HepG2 (cell line): ENCODE measurements at regions not wholly inside any gene's neighbourhood (a gene's known extent, or its start where the extent isn't known, plus 50 kb on each side); places are given as distances from the start of the nearest gene placed in this dataset.

Experiments
- E2F5 ChIP-seq: sonication (generic); formaldehyde crosslinking; conservative IDR thresholded peaks from 2 replicates; pipeline ENCODE4 v1.4.0; 2020; ENCODE audit warnings: missing genetic modification reagents
- ELF4 ChIP-seq: sonication (generic); formaldehyde crosslinking; IDR thresholded peaks from 2 replicates; pipeline ENCODE4 v1.5.0; 2020; ENCODE audit warnings: missing genetic modification reagents, mild to moderate bottlenecking, moderate library complexity, borderline replicate concordance
- NR0B2 ChIP-seq: sonication (generic); formaldehyde crosslinking; IDR thresholded peaks from 2 replicates; pipeline ENCODE4 v1.4.0; 2020; ENCODE audit warnings: mild to moderate bottlenecking, missing genetic modification reagents
- RNF2 ChIP-seq: fragments of 450-650 bp; conservative IDR thresholded peaks from 2 replicates; pipeline ENCODE4 v1.6.1; 2016; ENCODE audit warnings: low read depth
- SETDB1 ChIP-seq: sonication (generic); formaldehyde crosslinking; IDR thresholded peaks from 2 replicates; pipeline ENCODE4 v1.5.1; 2020; ENCODE audit warnings: missing genetic modification reagents, mild to moderate bottlenecking, borderline replicate concordance
- SMAD1 ChIP-seq: sonication (generic); formaldehyde crosslinking; IDR thresholded peaks from 2 replicates; pipeline ENCODE4 v1.4.0; 2020; ENCODE audit warnings: missing genetic modification reagents, low read depth, mild to moderate bottlenecking, borderline replicate concordance
- SP140L ChIP-seq: sonication (generic); formaldehyde crosslinking; IDR thresholded peaks from 2 replicates; pipeline ENCODE4 v1.4.0; 2020; ENCODE audit warnings: missing genetic modification reagents, borderline replicate concordance
- SYNCRIP ChIP-seq: fragments of 200-400 bp; formaldehyde crosslinking; IDR thresholded peaks from 2 replicates; pipeline ENCODE4 v1.6.1; 2018; ENCODE audit warnings: mild to moderate bottlenecking, low read depth, low read length; ENCODE audit not compliant: insufficient read depth
- THAP11 ChIP-seq: IDR thresholded peaks from 2 replicates; pipeline ENCODE4 v1.6.1; 2016; ENCODE audit warnings: missing biosample characterization, missing genetic modification reagents
- TRIM24 ChIP-seq: sonication (generic); formaldehyde crosslinking; IDR thresholded peaks from 2 replicates; pipeline ENCODE4 v1.8.0; 2022; ENCODE audit warnings: mild to moderate bottlenecking, missing genetic modification reagents
- U2AF2 ChIP-seq: fragments of 200-400 bp; formaldehyde crosslinking; IDR thresholded peaks from 2 replicates; pipeline ENCODE4 v1.6.1; 2017; ENCODE audit warnings: low read depth, mild to moderate bottlenecking, low read length
- XBP1 ChIP-seq: sonication (generic); formaldehyde crosslinking; IDR thresholded peaks from 2 replicates; pipeline ENCODE4 v1.5.0; 2020; ENCODE audit warnings: missing genetic modification reagents
- ZBTB1 ChIP-seq: sonication (generic); formaldehyde crosslinking; IDR thresholded peaks from 2 replicates; pipeline ENCODE4 v1.4.0; 2020; ENCODE audit warnings: missing genetic modification reagents, borderline replicate concordance
- ZBTB38 ChIP-seq: sonication (generic); formaldehyde crosslinking; IDR thresholded peaks from 2 replicates; pipeline ENCODE4 v1.5.1; 2020; ENCODE audit warnings: mild to moderate bottlenecking, missing genetic modification reagents
- ZBTB40 ChIP-seq, 2 experiments: fragments of 450-650 bp in 1 of 2; sonication (generic) in 1 of 2; formaldehyde crosslinking in 1 of 2; IDR thresholded peaks; 2 replicates each; pipeline versions ENCODE4 v1.6.1 to v1.8.0; 2016 to 2022; ENCODE audit warnings: antibody characterized with exemption in 1 of 2, mild to moderate bottlenecking in 1 of 2, missing genetic modification reagents in 1 of 2
- ZNF282 ChIP-seq: fragments of 450-650 bp; IDR thresholded peaks from 2 replicates; pipeline ENCODE4 v1.6.1; 2018; ENCODE audit not compliant: partially characterized antibody
- ZNF484 ChIP-seq: sonication (generic); formaldehyde crosslinking; IDR thresholded peaks from 2 replicates; pipeline ENCODE4 v1.5.1; 2020; ENCODE audit warnings: mild to moderate bottlenecking, low read depth, missing genetic modification reagents, borderline replicate concordance
- ZNF543 ChIP-seq: sonication (generic); formaldehyde crosslinking; IDR thresholded peaks from 2 replicates; pipeline ENCODE4 v1.4.0; 2020; ENCODE audit warnings: mild to moderate bottlenecking, missing genetic modification reagents
- ZNF615 ChIP-seq: sonication (generic); formaldehyde crosslinking; IDR thresholded peaks from 2 replicates; pipeline ENCODE4 v1.5.0; 2020; ENCODE audit warnings: mild to moderate bottlenecking, missing genetic modification reagents, borderline replicate concordance

GRCh38 chr2:74764429-74765272 is 69.3 kb upstream of the HK2 start (continued):
- TF ChIP-seq ZBTB40 (IDR thresholded peaks at IDR 0.05), result no peak
- peak; percentile 67; the same call in 1 of the 2 replicates for TF ChIP-seq ZBTB40 (CRISPR knock-in tag; IDR thresholded peaks at IDR 0.05)
- no peak for TF ChIP-seq SYNCRIP
- no peak for TF ChIP-seq ZBTB1 (CRISPR knock-in tag)
- TF ChIP-seq ELF4 (CRISPR knock-in tag), result peak; percentile 96
- no peak for TF ChIP-seq SMAD1 (CRISPR knock-in tag)
- TF ChIP-seq SETDB1 (CRISPR knock-in tag), result no peak
- TF ChIP-seq ZNF484, result no peak
- peak; percentile 41; the same call in 1 of the 2 replicates for TF ChIP-seq ZBTB38
- TF ChIP-seq U2AF2, result no peak
- no peak for TF ChIP-seq NR0B2 (CRISPR knock-in tag)
- TF ChIP-seq TRIM24 (CRISPR knock-in tag), result peak; percentile 82
- TF ChIP-seq XBP1, result peak; percentile 77; the same call in 1 of the 2 replicates
- TF ChIP-seq ZNF615, result peak; percentile 98
- no peak for TF ChIP-seq E2F5 (CRISPR knock-in tag)
- TF ChIP-seq ZNF543 (CRISPR knock-in tag), result no peak
- TF ChIP-seq SP140L (CRISPR knock-in tag), result no peak
- TF ChIP-seq RNF2, result no peak; the same call in 1 of the 2 replicates
- peak; percentile 85 for TF ChIP-seq THAP11 (CRISPR knock-in tag)
- TF ChIP-seq ZNF282, result no peak
